HG03064 (cell line): ENCODE measurements at regions not wholly inside any gene's neighbourhood (a gene's known extent, or its start where the extent isn't known, plus 50 kb on each side); places are given as distances from the start of the nearest gene placed in this dataset.

Experiments
- ATAC-seq: cut with Tn5 transposase; IDR thresholded peaks from one replicate; pipeline ENCODE4 v1.9.1; 2021; ENCODE audit warnings: low read depth; ENCODE audit not compliant: unreplicated experiment

GRCh38 chr13:40129467-40129866 lies 474.0 kb downstream of the COG6 start:
- ATAC-seq = no peak

GRCh38 chr13:40130871-40131636 lies 475.6 kb downstream of the COG6 start:
- no peak for ATAC-seq

- ATAC-seq = no peak
Observed at GRCh38 chr13:40132249-40132648, 476.8 kb downstream of the COG6 start.

GRCh38 chr13:40136896-40137295 lies 481.4 kb downstream of the COG6 start:
- ATAC-seq = no peak

- ATAC-seq = no peak
Observed at GRCh38 chr13:40137400-40137799, 481.9 kb downstream of the COG6 start.

GRCh38 chr13:40139896-40140520 lies 484.5 kb downstream of the COG6 start:
- ATAC-seq = no peak

GRCh38 chr13:40141859-40142555 lies 486.5 kb downstream of the COG6 start:
- no peak for ATAC-seq

- ATAC-seq = no peak
Observed at GRCh38 chr13:40143106-40143505, 487.6 kb downstream of the COG6 start.

GRCh38 chr13:40143559-40143958 lies 488.1 kb downstream of the COG6 start:
- no peak for ATAC-seq

GRCh38 chr13:40145139-40145538 lies 489.7 kb downstream of the COG6 start:
- ATAC-seq = no peak

GRCh38 chr13:40146063-40146462 lies 490.6 kb downstream of the COG6 start:
- no peak for ATAC-seq

- ATAC-seq = no peak
Observed at GRCh38 chr13:40146611-40147117, 491.2 kb downstream of the COG6 start.

GRCh38 chr13:40148101-40148500 lies 492.6 kb downstream of the COG6 start:
- ATAC-seq = no peak

GRCh38 chr13:40148742-40149141 lies 493.3 kb downstream of the COG6 start:
- ATAC-seq = no peak

GRCh38 chr13:40149611-40150274 lies 494.3 kb downstream of the COG6 start:
- ATAC-seq = no peak

- ATAC-seq = no peak
Observed at GRCh38 chr13:40151673-40152072, 496.2 kb downstream of the COG6 start.

- no peak for ATAC-seq
Observed at GRCh38 chr13:40152145-40152544, 496.7 kb downstream of the COG6 start.

- no peak for ATAC-seq
Observed at GRCh38 chr13:40152922-40153321, 497.5 kb downstream of the COG6 start.

- ATAC-seq = no peak
Observed at GRCh38 chr13:40153516-40153915, 498.1 kb downstream of the COG6 start.

GRCh38 chr13:40155201-40155600 lies 499.7 kb downstream of the COG6 start:
- no peak for ATAC-seq

GRCh38 chr13:40158218-40158617 lies 502.8 kb downstream of the COG6 start:
- no peak for ATAC-seq
